Cardiac muscle cell (in vitro differentiated cells and primary cell): ENCODE measurements at regions not wholly inside any gene's neighbourhood (a gene's known extent, or its start where the extent isn't known, plus 50 kb on each side); places are given as distances from the start of the nearest gene placed in this dataset.
"Not testable (repeated sequence)": the region's sequence is repeated elsewhere in the genome, so short reads cannot be mapped to it uniquely, and the experiment has no call there.

Experiments used
- DNase-seq, 2 donors: peaks; one replicate each; pipeline versions ENCODE4 v3.0.0 to v3.0.0-alpha.2; 2010 to 2017; ENCODE audit warnings: low read depth in 1 of 2, low spot score in 1 of 2
- H3K27ac ChIP-seq: fragments of 200-600 bp; sonication (generic); 2 replicates; pipeline ENCODE4 v1.5.1; 2016
- H3K27me3 ChIP-seq: fragments of 200-600 bp; sonication (generic); 2 replicates; pipeline ENCODE4 v1.6.0; 2016; ENCODE audit warnings: control low read depth
- H3K36me3 ChIP-seq: fragments of 200-600 bp; sonication (generic); 2 replicates; pipeline ENCODE4 v1.5.1; 2016; ENCODE audit warnings: control low read depth
- H3K4me1 ChIP-seq: fragments of 200-600 bp; sonication (generic); 2 replicates; pipeline ENCODE4 v1.8.1; 2017; ENCODE audit warnings: low read depth, mild to moderate bottlenecking, mixed run types
- H3K4me3 ChIP-seq: fragments of 200-600 bp; sonication (generic); 2 replicates; pipeline ENCODE4 v1.5.1; 2016; ENCODE audit warnings: mild to moderate bottlenecking
- H3K9me3 ChIP-seq: fragments of 200-600 bp; sonication (generic); 2 replicates; pipeline ENCODE4 v1.5.1; 2017; ENCODE audit warnings: low read depth, mild to moderate bottlenecking, control low read depth
- CTCF ChIP-seq: IDR thresholded peaks from 2 replicates; pipeline ENCODE4 v1.5.1; 2012; ENCODE audit warnings: low read depth, mild to moderate bottlenecking, low read length

GRCh38 chr7:155236386-155236785, 61.3 kb upstream of the INSIG1 start:
- Histone ChIP-seq H3K4me1 (no peaks in the 10 kb centered on the region), H3K36me3 (no peaks in the 10 kb centered on the region), H3K27ac (no peak overlapping the region), H3K4me3 (no peak overlapping the region), H3K27me3 (no peaks in the 10 kb centered on the region), H3K9me3 (no peaks in the 10 kb centered on the region)
- no peak for TF ChIP-seq CTCF
- no peak for DNase-seq

- no peak for TF ChIP-seq CTCF
- Histone ChIP-seq H3K4me1 (no peaks in the 10 kb centered on the region), H3K27ac (no peak overlapping the region), H3K9me3 (no peaks in the 10 kb centered on the region), H3K27me3 (no peaks in the 10 kb centered on the region), H3K36me3 (no peaks in the 10 kb centered on the region), H3K4me3 (no peak overlapping the region)
- no peak for DNase-seq
These were observed 60.4 kb upstream of the INSIG1 start for GRCh38 chr7:155237297-155237696.

- DNase-seq = no peak
- H3K36me3 ChIP-seq = no peaks in the 10 kb centered on the region
- H3K27ac ChIP-seq = no peak overlapping the region
These were observed 59.9 kb upstream of the INSIG1 start for GRCh38 chr7:155237730-155238129.

GRCh38 chr7:155239431-155240087, 58.1 kb upstream of the INSIG1 start:
- H3K27ac ChIP-seq, H3K4me1 ChIP-seq, H3K36me3 ChIP-seq, H3K4me3 ChIP-seq, H3K27me3 ChIP-seq, DNase-seq, H3K9me3 ChIP-seq: not testable (repeated sequence)

More at GRCh38 chr7:155237730-155238129, 59.9 kb upstream of the INSIG1 start:
- H3K27me3 ChIP-seq = no peaks in the 10 kb centered on the region
- no peaks in the 10 kb centered on the region for H3K4me1 ChIP-seq
- TF ChIP-seq CTCF = no peak
- no peak overlapping the region for H3K4me3 ChIP-seq
- H3K9me3 ChIP-seq = no peaks in the 10 kb centered on the region

GRCh38 chr7:155244675-155245074, 53.0 kb upstream of the INSIG1 start:
- no peak for TF ChIP-seq CTCF
- DNase-seq = no peak
- Histone ChIP-seq H3K36me3 (no peaks in the 10 kb centered on the region), H3K27me3 (no peaks in the 10 kb centered on the region), H3K9me3 (no peaks in the 10 kb centered on the region), H3K27ac (no peak overlapping the region), H3K4me1 (no peaks in the 10 kb centered on the region), H3K4me3 (no peak overlapping the region)

- H3K36me3 ChIP-seq = no peaks in the 10 kb centered on the region
- no peak for TF ChIP-seq CTCF
- no peaks in the 10 kb centered on the region for H3K4me1 ChIP-seq
- H3K27ac ChIP-seq = no peak overlapping the region
- H3K9me3 ChIP-seq = no peaks in the 10 kb centered on the region
- H3K27me3 ChIP-seq = no peaks in the 10 kb centered on the region
- no peak for DNase-seq
- H3K4me3 ChIP-seq = no peak overlapping the region
These were observed 50.0 kb upstream of the INSIG1 start for GRCh38 chr7:155247479-155248365.
